Hepatocyte (in vitro differentiated cells): ENCODE measurements at regions not wholly inside any gene's neighbourhood (a gene's known extent, or its start where the extent isn't known, plus 50 kb on each side); places are given as distances from the start of the nearest gene placed in this dataset.

Source experiments
- EZH2 ChIP-seq: fragments of 200-600 bp; sonication (generic); IDR thresholded peaks from 2 replicates; pipeline ENCODE4 v1.6.1; 2016; ENCODE audit warnings: antibody characterized with exemption, mild to moderate bottlenecking, borderline replicate concordance
- EZH2phosphoT487 ChIP-seq: fragments of 200-600 bp; sonication (generic); IDR thresholded peaks from one replicate; pipeline ENCODE4 v1.6.1; 2018; ENCODE audit warnings: antibody characterized with exemption, mild to moderate bottlenecking, low read depth, moderate library complexity; ENCODE audit not compliant: unreplicated experiment, severe bottlenecking
- TF ChIP-seq, protein P1 (sequence below): fragments of 200-600 bp; sonication (generic); IDR thresholded peaks from 2 replicates; pipeline ENCODE4 v1.5.1; 2016; ENCODE audit warnings: antibody characterized with exemption, mild to moderate bottlenecking; ENCODE audit not compliant: poor library complexity

DNA sequence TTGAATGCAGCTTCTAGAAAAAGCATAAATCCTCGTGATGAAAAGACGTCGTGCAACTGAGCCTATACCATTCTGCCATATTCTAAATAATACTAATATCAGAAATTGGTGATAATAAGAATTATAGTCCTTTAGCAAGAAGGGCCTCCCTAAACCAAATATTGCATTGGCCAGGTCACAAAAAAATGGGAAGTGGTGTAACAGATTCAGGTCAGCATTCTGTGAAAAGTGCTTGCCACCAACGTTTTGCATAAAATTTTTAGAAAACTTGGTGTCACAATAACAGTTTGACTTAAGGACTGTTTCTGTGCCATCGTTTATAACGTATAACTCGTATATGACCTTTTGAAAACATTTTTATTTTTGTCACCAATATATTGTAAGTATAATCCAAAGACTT, 603.6 kb downstream of the CPS1 start:
- TF ChIP-seq, protein P1, sequence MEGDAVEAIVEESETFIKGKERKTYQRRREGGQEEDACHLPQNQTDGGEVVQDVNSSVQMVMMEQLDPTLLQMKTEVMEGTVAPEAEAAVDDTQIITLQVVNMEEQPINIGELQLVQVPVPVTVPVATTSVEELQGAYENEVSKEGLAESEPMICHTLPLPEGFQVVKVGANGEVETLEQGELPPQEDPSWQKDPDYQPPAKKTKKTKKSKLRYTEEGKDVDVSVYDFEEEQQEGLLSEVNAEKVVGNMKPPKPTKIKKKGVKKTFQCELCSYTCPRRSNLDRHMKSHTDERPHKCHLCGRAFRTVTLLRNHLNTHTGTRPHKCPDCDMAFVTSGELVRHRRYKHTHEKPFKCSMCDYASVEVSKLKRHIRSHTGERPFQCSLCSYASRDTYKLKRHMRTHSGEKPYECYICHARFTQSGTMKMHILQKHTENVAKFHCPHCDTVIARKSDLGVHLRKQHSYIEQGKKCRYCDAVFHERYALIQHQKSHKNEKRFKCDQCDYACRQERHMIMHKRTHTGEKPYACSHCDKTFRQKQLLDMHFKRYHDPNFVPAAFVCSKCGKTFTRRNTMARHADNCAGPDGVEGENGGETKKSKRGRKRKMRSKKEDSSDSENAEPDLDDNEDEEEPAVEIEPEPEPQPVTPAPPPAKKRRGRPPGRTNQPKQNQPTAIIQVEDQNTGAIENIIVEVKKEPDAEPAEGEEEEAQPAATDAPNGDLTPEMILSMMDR = no peak
- no peak for TF ChIP-seq EZH2
- TF ChIP-seq EZH2phosphoT487 = no peak
